Nephron progenitor cell (in vitro differentiated cells): ENCODE measurements at regions not wholly inside any gene's neighbourhood (a gene's known extent, or its start where the extent isn't known, plus 50 kb on each side); places are given as distances from the start of the nearest gene placed in this dataset.
A peak's percentile ranks its signal among the peaks of the same experiment; 100 is the strongest.

Experiments
- DNase-seq: peaks from one replicate; pipeline ENCODE4 v3.0.0; 2021
- H3K27ac Mint-ChIP-seq: 2 replicates; pipeline ENCODE4 v1.8.0; 2021; ENCODE audit warnings: mild to moderate bottlenecking, moderate library complexity, mixed read lengths
- H3K27me3 Mint-ChIP-seq: 2 replicates; pipeline ENCODE4 v1.8.0; 2021; ENCODE audit warnings: mild to moderate bottlenecking, low read depth, mixed read lengths; ENCODE audit not compliant: poor library complexity
- H3K36me3 Mint-ChIP-seq: 2 replicates; pipeline ENCODE4 v1.8.0; 2021; ENCODE audit warnings: low read depth, mixed read lengths
- H3K4me1 Mint-ChIP-seq: 2 replicates; pipeline ENCODE4 v1.8.0; 2021; ENCODE audit warnings: mixed read lengths
- H3K4me3 Mint-ChIP-seq: 2 replicates; pipeline ENCODE4 v1.8.0; 2021; ENCODE audit warnings: mild to moderate bottlenecking, moderate library complexity, mixed read lengths
- H3K9me3 Mint-ChIP-seq: 2 replicates; pipeline ENCODE4 v1.8.0; 2021; ENCODE audit warnings: mild to moderate bottlenecking, moderate library complexity, mixed read lengths
- TF ChIP-seq, protein P1 (sequence below): fragments of 200-600 bp; sonication (generic); IDR thresholded peaks from 2 replicates; pipeline ENCODE4 v1.5.0; 2021; ENCODE audit warnings: antibody characterized with exemption

DNA sequence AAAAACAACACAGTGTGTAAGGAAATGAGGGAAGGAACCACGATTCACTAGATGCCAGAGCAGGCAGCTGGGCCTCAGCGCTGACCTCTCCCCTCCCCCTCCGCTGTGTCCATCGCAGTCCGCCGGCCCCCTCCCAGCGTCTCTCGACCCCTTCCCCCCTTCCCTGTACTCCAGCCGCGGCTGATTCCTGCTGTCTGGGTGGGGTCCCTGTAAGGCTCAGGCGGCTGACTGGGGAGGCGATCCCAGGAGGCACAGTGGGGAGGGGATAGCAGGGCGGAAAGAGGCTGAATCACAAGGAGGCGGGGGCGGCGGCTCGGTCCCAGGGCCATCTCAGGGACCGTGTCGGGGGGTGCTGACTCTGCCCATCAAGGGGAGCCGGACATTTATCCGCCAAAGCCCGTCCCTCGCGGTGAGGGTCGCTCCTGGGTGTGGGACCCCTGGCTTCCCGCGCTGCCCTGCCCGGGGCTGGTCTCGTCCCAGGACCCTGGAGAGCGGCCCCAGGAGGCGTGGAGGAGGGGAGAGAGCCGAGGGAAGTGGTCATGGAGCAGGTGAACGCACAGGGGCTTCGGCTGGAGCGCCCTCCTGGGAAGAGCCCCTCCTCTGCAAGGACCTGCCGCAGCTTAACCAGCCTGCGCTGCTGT, 241.9 kb downstream of the PTPRU start:
- H3K27me3 Mint-ChIP-seq = peaks cover 16% of the 10 kb centered on the region
- H3K9me3 Mint-ChIP-seq = no peaks in the 10 kb centered on the region
- H3K4me3 Mint-ChIP-seq = peak overlapping the region; percentile 69
- H3K36me3 Mint-ChIP-seq = no peaks in the 10 kb centered on the region
- no peak overlapping the region for H3K27ac Mint-ChIP-seq
- TF ChIP-seq, protein P1, sequence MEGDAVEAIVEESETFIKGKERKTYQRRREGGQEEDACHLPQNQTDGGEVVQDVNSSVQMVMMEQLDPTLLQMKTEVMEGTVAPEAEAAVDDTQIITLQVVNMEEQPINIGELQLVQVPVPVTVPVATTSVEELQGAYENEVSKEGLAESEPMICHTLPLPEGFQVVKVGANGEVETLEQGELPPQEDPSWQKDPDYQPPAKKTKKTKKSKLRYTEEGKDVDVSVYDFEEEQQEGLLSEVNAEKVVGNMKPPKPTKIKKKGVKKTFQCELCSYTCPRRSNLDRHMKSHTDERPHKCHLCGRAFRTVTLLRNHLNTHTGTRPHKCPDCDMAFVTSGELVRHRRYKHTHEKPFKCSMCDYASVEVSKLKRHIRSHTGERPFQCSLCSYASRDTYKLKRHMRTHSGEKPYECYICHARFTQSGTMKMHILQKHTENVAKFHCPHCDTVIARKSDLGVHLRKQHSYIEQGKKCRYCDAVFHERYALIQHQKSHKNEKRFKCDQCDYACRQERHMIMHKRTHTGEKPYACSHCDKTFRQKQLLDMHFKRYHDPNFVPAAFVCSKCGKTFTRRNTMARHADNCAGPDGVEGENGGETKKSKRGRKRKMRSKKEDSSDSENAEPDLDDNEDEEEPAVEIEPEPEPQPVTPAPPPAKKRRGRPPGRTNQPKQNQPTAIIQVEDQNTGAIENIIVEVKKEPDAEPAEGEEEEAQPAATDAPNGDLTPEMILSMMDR = no peak
- peak; percentile 79 for DNase-seq
- peaks cover 41% of the 10 kb centered on the region for H3K4me1 Mint-ChIP-seq

DNA sequence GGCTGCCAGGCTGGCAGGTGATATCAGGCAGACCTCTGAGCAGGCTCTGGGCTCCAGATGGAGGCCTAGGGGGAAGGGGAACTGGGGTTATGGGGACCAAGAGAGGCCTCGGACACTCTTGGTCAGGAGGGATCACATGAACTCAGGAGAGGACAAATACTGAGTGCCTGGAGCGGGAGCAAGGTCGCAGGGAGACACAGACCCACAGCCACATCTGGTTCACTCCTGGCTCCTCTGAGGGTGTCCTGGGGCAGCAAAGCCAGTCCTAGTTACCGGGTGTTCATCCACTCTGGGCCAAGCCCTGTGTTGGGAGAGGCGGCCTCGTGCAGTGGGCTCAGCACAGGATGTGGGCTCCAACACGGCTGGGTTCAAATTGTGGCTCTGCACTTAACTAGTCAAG, 239.0 kb downstream of the PTPRU start:
- no peak overlapping the region for H3K4me3 Mint-ChIP-seq
- H3K9me3 Mint-ChIP-seq = no peaks in the 10 kb centered on the region
- no peak overlapping the region for H3K27ac Mint-ChIP-seq
- H3K36me3 Mint-ChIP-seq = no peaks in the 10 kb centered on the region
- peaks cover 70% of the 10 kb centered on the region for H3K4me1 Mint-ChIP-seq
- TF ChIP-seq, protein P1 = no peak
- no peak for DNase-seq
- peaks cover 16% of the 10 kb centered on the region for H3K27me3 Mint-ChIP-seq

DNA sequence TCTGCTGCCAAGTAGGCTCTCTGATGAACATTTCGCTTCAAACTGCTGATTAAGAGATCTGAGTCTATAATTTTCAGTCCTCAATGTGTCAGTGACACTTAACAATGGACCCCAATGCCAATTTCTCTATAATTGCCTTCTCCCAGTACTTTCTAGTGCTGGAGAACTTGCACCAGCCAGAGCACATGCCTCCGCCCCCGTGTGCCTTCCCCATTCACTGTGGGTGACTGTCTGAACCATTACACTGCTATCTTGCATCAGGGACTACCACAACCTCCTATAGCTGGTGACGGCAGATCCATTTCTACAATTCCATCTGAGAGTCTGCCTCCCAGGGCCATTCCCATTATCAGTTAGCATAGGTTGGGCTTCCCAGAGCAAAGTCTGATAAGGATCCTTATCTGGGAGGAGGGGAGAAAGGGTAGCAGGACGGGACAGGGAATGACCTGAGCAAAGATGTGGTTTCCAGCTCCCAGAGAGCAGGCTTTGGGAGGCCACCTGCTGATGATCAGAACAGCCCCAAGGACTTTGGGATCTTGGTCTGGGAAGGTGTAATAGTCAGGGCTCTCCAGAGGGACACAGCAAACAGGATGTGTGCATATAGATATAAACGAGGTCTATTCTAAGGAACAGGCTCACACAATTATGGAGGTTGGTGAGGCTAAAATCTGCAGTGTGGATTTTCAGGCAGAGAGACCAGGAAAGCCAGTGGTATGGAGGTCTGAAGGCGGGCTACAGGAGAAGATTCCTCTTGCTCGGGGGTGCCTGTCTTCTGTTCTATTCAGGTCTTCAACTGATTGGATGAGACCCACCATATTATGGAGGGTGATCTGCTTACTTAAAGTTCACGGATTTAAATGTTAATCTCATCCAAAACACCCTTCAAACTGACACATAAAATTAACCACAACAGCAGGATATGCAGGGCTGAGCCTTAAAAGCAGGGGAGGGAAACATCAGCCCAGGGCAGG, 238.2 kb downstream of the PTPRU start:
- Mint-ChIP-seq H3K4me3 (no peak overlapping the region), H3K4me1 (peaks cover 77% of the 10 kb centered on the region), H3K27ac (no peak overlapping the region), H3K36me3 (no peaks in the 10 kb centered on the region), H3K27me3 (peaks cover 10% of the 10 kb centered on the region), H3K9me3 (no peaks in the 10 kb centered on the region)
- TF ChIP-seq, protein P1 = no peak
- DNase-seq = no peak

DNA sequence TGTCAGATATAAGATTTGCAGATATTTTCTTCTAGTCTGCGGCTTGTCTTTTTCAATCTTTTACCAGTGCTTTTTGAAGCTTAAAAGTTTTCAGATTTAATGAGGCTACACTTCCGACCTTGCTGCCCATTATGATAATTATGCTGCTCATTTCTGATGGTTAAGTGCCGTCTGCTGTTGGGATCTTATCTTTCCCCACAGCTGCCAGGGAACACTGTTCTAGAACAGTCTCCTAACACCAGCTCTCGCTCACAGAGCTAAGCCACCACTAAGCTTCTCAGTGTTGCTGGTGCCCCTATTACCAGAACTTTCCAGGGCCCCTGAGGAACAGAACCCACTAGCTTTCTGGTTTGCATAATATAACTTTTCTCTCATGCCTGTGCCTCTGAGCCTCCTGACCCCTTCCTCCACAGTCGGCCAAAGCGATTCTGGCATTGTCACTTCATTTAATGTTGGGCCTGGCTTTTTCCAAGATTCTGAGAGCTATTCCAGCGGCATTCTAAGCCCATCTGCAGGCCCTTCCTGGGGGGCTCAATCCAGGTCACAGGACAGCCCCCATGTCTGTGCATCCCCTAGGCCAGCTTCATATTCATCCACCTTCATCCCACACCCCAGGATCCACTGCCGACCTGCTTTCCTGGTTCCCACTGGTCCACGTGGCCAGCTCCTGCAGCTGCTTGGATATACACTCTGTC, 237.0 kb downstream of the PTPRU start:
- H3K4me1 Mint-ChIP-seq = peaks cover 77% of the 10 kb centered on the region
- H3K36me3 Mint-ChIP-seq = no peaks in the 10 kb centered on the region
- TF ChIP-seq, protein P1 = no peak
- DNase-seq = no peak
- H3K4me3 Mint-ChIP-seq = no peak overlapping the region
- H3K9me3 Mint-ChIP-seq = no peaks in the 10 kb centered on the region
- peaks cover 12% of the 10 kb centered on the region for H3K27me3 Mint-ChIP-seq
- no peak overlapping the region for H3K27ac Mint-ChIP-seq

DNA sequence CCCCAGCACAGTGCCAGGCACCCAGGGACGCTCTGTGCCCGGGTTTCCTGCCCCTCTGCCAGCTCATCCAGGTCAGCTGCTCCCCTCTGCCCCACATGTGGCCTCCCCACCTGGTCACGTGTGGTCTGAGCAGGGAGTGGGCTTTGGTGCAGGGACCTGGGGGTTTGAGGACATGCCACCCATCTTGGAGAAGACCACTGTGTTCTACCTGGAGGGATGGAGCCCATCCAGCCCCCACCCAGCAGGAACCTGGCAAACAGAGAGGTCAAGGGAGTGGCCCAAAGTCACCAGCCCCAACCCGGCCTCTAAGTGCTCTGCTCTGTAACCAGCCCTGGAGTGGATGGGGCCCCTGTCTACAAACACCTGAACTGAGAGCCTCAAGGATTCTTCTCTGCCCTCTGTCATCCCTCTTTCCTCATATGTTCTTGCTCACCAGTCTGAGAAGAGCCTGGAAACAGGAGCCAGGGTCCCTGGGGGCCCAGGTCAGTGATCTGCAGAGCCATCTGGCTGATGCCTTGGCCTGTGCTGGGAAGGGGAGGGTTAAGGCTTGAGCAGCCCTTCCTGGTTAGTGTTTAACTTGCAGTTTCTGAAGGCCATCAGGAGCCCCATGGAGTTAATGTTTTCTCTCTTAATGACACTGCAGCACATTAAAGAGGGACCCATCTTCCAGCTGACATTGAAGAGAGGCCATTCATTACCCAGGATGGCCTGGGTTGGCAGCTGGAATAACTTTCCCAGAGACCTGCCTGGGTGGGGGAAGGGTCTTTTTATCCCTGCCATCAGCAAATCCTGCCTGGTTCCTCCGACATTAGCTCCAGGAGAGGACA, 235.4 kb downstream of the PTPRU start:
- DNase-seq = peak; percentile 54
- Mint-ChIP-seq H3K4me1 (peaks cover 70% of the 10 kb centered on the region), H3K27me3 (peaks cover 11% of the 10 kb centered on the region), H3K9me3 (peaks cover 5% of the 10 kb centered on the region), H3K27ac (no peak overlapping the region), H3K4me3 (no peak overlapping the region), H3K36me3 (no peaks in the 10 kb centered on the region)
- TF ChIP-seq, protein P1 = no peak
